ENCODE measurements at regions not wholly inside any gene's neighbourhood (a gene's known extent, or its start where the extent isn't known, plus 50 kb on each side); places are given as distances from the start of the nearest gene placed in this dataset.

- H3K27ac ChIP-seq: no peak overlapping the region
- TF ChIP-seq POLR2AphosphoS5 (IDR thresholded peaks at IDR 0.05): no peak
- no peak for TF ChIP-seq CTCF (IDR thresholded peaks at IDR 0.05)
- TF ChIP-seq EP300 (IDR thresholded peaks at IDR 0.05): no peak
- no peak for TF ChIP-seq POLR2A (IDR thresholded peaks at IDR 0.05)
- H3K36me3 ChIP-seq: no peaks in the 10 kb centered on the region
- H3K9me3 ChIP-seq: no peaks in the 10 kb centered on the region
- no peaks in the 10 kb centered on the region for H3K27me3 ChIP-seq
- no peaks in the 10 kb centered on the region for H3K4me1 ChIP-seq
- H3K4me3 ChIP-seq: no peak overlapping the region
- DNase-seq (ENCODE audit: low spot score in 2 of 2): no peak
These were observed 199.2 kb upstream of the SEMA3A start for GRCh38 chr7:84393786-84394185.

- no peaks in the 10 kb centered on the region for H3K4me1 ChIP-seq
- H3K4me3 ChIP-seq: no peak overlapping the region
- TF ChIP-seq POLR2AphosphoS5 (IDR thresholded peaks at IDR 0.05) (no peak), POLR2A (IDR thresholded peaks at IDR 0.05) (no peak), EP300 (IDR thresholded peaks at IDR 0.05) (no peak), CTCF (IDR thresholded peaks at IDR 0.05) (no peak)
- no peaks in the 10 kb centered on the region for H3K27me3 ChIP-seq
- H3K9me3 ChIP-seq: no peaks in the 10 kb centered on the region
- 79% methylated on average over 3 of the region's 3 CpGs for WGBS
- H3K36me3 ChIP-seq: no peaks in the 10 kb centered on the region
- no peak overlapping the region for H3K27ac ChIP-seq
- no peak for DNase-seq (ENCODE audit: low spot score in 2 of 2)
These were observed 196.3 kb upstream of the SEMA3A start for GRCh38 chr7:84390845-84391244.

GRCh38 chr7:84389242-84389641, 194.7 kb upstream of the SEMA3A start:
- H3K36me3 ChIP-seq: no peaks in the 10 kb centered on the region
- H3K4me1 ChIP-seq: no peaks in the 10 kb centered on the region
- no peak for DNase-seq (ENCODE audit: low spot score in 2 of 2)
- H3K27me3 ChIP-seq: no peaks in the 10 kb centered on the region
- no peak overlapping the region for H3K4me3 ChIP-seq
- 79% methylated on average over 4 of the region's 4 CpGs for WGBS
- H3K27ac ChIP-seq: no peak overlapping the region
- TF ChIP-seq POLR2A (IDR thresholded peaks at IDR 0.05) (no peak), POLR2AphosphoS5 (IDR thresholded peaks at IDR 0.05) (no peak), EP300 (IDR thresholded peaks at IDR 0.05) (no peak), CTCF (IDR thresholded peaks at IDR 0.05) (no peak)
- no peaks in the 10 kb centered on the region for H3K9me3 ChIP-seq

- Histone ChIP-seq H3K27ac (no peak overlapping the region), H3K4me3 (no peak overlapping the region), H3K9me3 (no peaks in the 10 kb centered on the region), H3K4me1 (no peaks in the 10 kb centered on the region), H3K36me3 (no peaks in the 10 kb centered on the region), H3K27me3 (no peaks in the 10 kb centered on the region)
- no peak for TF ChIP-seq EP300 (IDR thresholded peaks at IDR 0.05)
- no peak for TF ChIP-seq POLR2A (IDR thresholded peaks at IDR 0.05)
- TF ChIP-seq POLR2AphosphoS5 (IDR thresholded peaks at IDR 0.05): no peak
- no peak for TF ChIP-seq CTCF (IDR thresholded peaks at IDR 0.05)
- no peak for DNase-seq (ENCODE audit: low spot score in 2 of 2)
- 78% methylated on average over 1 of the region's 1 CpG for WGBS
These were observed 193.0 kb upstream of the SEMA3A start for GRCh38 chr7:84387595-84387994.

GRCh38 chr7:84384417-84384816, 189.8 kb upstream of the SEMA3A start:
- no peak for DNase-seq (ENCODE audit: low spot score in 2 of 2)

More at GRCh38 chr7:84384417-84384816, 189.8 kb upstream of the SEMA3A start:
- no peaks in the 10 kb centered on the region for H3K27me3 ChIP-seq
- H3K4me1 ChIP-seq: no peaks in the 10 kb centered on the region
- no peaks in the 10 kb centered on the region for H3K36me3 ChIP-seq
- no peak for TF ChIP-seq EP300 (IDR thresholded peaks at IDR 0.05)
- no peak for TF ChIP-seq POLR2A (IDR thresholded peaks at IDR 0.05)
- TF ChIP-seq POLR2AphosphoS5 (IDR thresholded peaks at IDR 0.05): no peak
- TF ChIP-seq CTCF (IDR thresholded peaks at IDR 0.05): no peak
- no peak overlapping the region for H3K27ac ChIP-seq
- WGBS: 81% methylated on average over 1 of the region's 1 CpG
- H3K9me3 ChIP-seq: no peaks in the 10 kb centered on the region
- H3K4me3 ChIP-seq: no peak overlapping the region
